ENCODE measurements at regions not wholly inside any gene's neighbourhood (a gene's known extent, or its start where the extent isn't known, plus 50 kb on each side); places are given as distances from the start of the nearest gene placed in this dataset.

- no peak for TF ChIP-seq TAF1 (IDR thresholded peaks at IDR 0.05; ENCODE audit: low read depth)
- TF ChIP-seq CEBPB (IDR thresholded peaks at IDR 0.05): no peak
- TF ChIP-seq, protein P1, sequence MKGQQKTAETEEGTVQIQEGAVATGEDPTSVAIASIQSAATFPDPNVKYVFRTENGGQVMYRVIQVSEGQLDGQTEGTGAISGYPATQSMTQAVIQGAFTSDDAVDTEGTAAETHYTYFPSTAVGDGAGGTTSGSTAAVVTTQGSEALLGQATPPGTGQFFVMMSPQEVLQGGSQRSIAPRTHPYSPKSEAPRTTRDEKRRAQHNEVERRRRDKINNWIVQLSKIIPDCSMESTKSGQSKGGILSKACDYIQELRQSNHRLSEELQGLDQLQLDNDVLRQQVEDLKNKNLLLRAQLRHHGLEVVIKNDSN (IDR thresholded peaks at IDR 0.05): no peak
- TF ChIP-seq EGR1 (IDR thresholded peaks at IDR 0.05): no peak
- TF ChIP-seq, protein P2, sequence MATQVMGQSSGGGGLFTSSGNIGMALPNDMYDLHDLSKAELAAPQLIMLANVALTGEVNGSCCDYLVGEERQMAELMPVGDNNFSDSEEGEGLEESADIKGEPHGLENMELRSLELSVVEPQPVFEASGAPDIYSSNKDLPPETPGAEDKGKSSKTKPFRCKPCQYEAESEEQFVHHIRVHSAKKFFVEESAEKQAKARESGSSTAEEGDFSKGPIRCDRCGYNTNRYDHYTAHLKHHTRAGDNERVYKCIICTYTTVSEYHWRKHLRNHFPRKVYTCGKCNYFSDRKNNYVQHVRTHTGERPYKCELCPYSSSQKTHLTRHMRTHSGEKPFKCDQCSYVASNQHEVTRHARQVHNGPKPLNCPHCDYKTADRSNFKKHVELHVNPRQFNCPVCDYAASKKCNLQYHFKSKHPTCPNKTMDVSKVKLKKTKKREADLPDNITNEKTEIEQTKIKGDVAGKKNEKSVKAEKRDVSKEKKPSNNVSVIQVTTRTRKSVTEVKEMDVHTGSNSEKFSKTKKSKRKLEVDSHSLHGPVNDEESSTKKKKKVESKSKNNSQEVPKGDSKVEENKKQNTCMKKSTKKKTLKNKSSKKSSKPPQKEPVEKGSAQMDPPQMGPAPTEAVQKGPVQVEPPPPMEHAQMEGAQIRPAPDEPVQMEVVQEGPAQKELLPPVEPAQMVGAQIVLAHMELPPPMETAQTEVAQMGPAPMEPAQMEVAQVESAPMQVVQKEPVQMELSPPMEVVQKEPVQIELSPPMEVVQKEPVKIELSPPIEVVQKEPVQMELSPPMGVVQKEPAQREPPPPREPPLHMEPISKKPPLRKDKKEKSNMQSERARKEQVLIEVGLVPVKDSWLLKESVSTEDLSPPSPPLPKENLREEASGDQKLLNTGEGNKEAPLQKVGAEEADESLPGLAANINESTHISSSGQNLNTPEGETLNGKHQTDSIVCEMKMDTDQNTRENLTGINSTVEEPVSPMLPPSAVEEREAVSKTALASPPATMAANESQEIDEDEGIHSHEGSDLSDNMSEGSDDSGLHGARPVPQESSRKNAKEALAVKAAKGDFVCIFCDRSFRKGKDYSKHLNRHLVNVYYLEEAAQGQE (IDR thresholded peaks at IDR 0.05; ENCODE audit: low read depth): no peak
- no peak for TF ChIP-seq EP300 (IDR thresholded peaks at IDR 0.05; ENCODE audit: borderline replicate concordance)
- no peak for TF ChIP-seq ZBTB7A (IDR thresholded peaks at IDR 0.05; ENCODE audit: low read depth)
Observed at GRCh38 chr21:28705616-28706015, 287.1 kb downstream of the LTN1 start.

Data from Ishikawa (cell line).